Right lung (tissue), 2 donors: ENCODE measurements at regions not wholly inside any gene's neighbourhood (a gene's known extent, or its start where the extent isn't known, plus 50 kb on each side); places are given as distances from the start of the nearest gene placed in this dataset.
A peak's percentile ranks its signal among the peaks of the same experiment; 100 is the strongest.

ENCODE experiments used
- DNase-seq, 2 donors: peaks; one replicate each; pipeline ENCODE4 v3.0.0-alpha.2; 2013

GRCh38 chr1:82689217-82689616 lies 888.5 kb downstream of the ADGRL2 start:
- DNase-seq, result no peak

GRCh38 chr1:82686774-82687173 lies 886.0 kb downstream of the ADGRL2 start:
- no peak for DNase-seq

DNA sequence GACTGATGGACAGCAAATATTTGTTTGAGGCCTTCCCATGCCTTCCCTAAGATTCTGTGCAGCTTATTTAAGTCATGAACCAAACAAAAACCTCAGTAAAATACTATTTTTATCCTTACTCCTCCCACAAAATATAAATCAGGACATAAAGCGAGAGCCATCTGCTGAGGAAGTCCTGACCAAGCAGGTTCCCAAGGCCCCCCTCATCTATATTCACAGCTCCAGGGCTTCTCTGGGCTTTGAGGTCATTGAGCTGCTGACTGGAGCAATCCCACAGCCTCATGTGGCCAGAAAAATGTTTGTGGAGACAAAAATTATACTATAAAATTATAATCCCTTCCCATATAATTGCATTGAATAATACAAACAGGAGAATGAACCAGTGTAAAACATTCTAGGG lies 846.2 kb downstream of the ADGRL2 start:
- DNase-seq, result no peak

GRCh38 chr1:82646336-82646735 lies 845.6 kb downstream of the ADGRL2 start:
- no peak for DNase-seq

DNA sequence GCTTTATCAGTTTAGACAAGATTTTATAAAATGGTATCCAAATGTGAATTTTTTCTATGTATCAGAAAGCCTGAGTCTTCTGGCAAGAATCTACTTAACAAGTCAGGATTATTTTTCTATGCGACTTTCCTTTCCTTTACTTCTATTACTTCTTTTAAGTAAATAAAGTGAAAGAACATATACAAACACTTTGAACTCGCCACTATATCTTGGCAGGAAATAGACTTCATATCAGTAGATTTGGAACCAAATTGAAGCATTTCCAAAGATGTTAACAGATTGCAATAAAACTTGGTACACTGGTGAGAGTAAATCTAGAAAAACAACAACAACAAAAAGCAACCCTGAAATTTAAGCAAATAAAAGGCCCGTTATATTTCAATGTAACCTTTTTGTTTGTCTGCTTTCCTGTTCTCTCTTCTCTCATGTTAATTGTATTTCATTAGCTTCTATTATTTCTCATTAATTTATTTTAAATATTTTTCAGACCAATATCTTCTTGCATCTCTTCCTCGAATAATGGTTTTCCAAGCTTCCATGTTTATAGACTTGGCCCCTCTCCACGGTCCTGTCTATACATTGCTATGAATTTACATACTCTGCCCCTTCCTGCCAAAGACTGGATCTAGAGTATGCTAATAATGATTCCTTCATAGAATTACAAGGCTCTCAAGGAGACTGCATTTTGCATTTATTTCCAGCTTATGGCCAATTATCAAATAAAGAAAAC lies 843.6 kb downstream of the ADGRL2 start:
- DNase-seq, result peak; percentile 39 to 41

DNA sequence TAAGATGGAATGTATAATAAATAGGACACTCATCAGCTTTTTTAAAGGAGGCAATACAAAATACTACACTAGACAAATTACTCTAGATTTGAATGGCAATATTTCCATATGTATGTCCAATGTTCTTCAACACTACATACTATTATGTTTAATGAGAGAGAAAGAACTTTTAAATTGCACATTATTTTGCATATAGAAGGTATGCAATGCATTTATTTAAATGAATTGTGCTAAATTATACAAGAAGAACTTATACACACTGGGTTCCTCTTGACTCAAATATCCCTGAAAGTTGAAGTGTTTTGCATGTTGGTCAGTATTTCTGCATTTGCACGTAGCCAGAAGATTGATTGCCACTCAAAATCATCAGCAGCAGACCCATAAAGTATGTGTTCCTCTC lies 839.6 kb downstream of the ADGRL2 start:
- DNase-seq, result no peak

GRCh38 chr1:82634266-82634665 lies 833.5 kb downstream of the ADGRL2 start:
- DNase-seq, result no peak

GRCh38 chr1:82632155-82632554 lies 831.4 kb downstream of the ADGRL2 start:
- no peak for DNase-seq

- DNase-seq, result no peak
Measured at GRCh38 chr1:82628887-82629286, 828.2 kb downstream of the ADGRL2 start.

DNA sequence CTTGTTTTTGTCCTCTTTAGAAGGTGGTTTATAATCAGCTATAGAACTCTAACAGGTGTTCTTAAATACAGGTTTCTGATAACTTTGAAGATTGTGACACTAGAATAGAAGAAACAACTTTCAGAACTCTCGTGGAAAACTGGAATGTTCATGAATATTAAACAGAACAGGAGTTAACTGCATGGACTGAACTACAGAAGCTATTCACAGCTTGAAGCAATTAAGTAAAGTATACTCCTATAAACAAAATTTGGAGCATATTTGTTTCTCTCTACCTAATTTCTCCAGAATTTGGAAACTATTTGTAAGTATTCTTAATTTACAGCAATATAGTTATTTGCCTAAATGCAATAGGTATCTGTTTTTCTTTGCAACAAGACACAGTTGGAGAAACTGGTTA lies 824.8 kb downstream of the ADGRL2 start:
- DNase-seq, result no peak

DNA sequence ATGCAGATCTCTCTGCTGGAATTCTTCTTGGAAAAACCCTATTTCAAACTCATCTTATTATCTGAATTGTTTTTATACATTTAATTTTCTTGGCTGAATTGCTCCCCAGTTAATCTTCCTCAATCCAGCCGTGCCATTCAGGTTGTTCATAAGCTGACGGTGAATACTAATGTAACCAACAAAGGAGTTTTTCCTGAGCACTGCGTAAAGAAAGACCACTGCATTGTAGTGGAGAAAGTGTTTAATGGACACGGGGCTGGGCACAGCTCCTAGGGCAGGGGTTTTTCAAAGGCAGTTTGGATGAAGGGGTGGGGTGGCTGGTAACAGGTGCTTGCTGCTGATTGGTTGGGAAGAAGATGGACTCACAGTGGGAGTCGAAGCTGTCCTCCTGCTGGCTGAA lies 820.3 kb downstream of the ADGRL2 start:
- DNase-seq, result no peak

GRCh38 chr1:82614090-82614489 lies 813.4 kb downstream of the ADGRL2 start:
- no peak for DNase-seq

DNA sequence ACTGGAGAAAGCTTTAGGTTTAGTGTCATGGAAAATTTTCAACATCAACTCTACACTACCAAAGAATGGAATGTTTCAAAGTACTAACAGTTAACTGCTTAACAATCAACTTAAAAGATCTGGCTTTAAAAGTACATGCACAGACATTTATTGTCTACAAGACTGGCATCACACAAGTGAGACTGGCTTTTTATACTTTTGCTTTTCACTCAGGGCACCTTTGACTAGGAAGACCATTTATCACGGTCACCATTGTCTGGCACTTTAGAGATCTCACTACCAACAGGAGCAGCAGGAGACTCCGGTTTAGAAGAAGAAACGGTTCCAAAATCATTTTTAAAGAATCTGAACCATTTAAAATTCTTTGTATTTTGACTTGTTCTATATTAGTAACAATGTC lies 812.3 kb downstream of the ADGRL2 start:
- DNase-seq, result no peak

DNA sequence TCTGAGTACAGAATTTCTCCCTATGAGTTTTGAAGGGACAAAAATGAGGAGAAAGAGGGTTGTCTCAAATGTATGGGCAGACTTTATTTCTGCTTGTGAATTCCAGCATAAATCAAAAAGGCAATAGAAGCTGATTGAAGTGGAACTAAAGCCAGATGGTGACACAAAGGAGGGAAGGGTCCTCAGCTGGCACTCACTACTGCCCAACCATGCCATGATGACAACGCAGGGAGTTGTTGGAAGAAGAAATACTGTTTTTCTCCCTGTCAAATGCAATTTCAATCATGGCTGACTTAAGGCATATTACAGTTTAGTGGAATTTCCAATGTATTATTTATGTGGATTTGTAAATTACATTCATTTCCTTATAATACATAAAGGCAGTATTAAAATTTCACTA lies 805.8 kb downstream of the ADGRL2 start:
- DNase-seq, result no peak

- DNase-seq, result no peak
Measured at GRCh38 chr1:82604524-82604923, 803.8 kb downstream of the ADGRL2 start.

GRCh38 chr1:82600314-82600713 lies 799.6 kb downstream of the ADGRL2 start:
- DNase-seq, result no peak

GRCh38 chr1:82598812-82599211 lies 798.1 kb downstream of the ADGRL2 start:
- no peak for DNase-seq

GRCh38 chr1:82598337-82598736 lies 797.6 kb downstream of the ADGRL2 start:
- no peak for DNase-seq

DNA sequence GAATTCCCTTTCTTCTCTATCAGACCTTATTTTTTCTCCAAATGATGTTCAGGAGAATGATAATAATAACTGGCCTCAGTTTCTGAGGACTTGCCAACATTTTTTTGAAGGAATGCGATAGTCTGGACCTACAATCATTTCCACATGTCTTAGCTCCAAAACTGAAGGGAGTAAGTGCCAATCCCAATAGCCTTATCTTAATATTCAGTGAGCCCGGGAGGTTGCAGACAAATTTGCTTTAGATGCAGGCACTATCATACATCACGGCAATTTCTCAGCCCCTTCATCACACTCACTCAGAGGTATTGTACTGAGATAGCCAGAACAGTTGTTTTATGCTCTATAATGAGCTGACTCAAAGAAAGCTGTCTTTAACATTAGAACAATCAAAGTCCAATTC lies 796.9 kb downstream of the ADGRL2 start:
- peak; percentile 59 to 63 for DNase-seq

- no peak for DNase-seq
Measured at GRCh38 chr1:82597141-82597540, 796.4 kb downstream of the ADGRL2 start.

GRCh38 chr1:82593561-82593960 lies 792.8 kb downstream of the ADGRL2 start:
- DNase-seq, result no peak

DNA sequence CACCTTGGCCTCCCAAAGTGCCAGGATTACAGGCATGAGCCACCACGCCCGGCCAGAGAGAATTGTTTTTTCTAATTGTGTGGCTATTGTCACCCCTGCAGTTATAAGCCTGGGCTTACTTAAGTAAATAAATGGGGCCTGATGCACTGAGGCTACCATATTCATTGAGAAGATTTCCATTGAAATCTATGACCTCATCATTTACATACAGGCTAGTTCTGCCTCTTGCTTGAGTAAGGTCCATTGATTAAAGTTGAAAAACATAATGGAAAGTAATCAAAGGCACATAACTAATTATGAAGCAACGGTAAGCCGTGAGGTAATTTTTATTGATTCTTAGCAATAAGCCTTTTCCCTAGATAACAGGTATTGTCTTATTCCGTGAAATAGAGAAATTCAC lies 788.9 kb downstream of the ADGRL2 start:
- DNase-seq, result no peak

DNA sequence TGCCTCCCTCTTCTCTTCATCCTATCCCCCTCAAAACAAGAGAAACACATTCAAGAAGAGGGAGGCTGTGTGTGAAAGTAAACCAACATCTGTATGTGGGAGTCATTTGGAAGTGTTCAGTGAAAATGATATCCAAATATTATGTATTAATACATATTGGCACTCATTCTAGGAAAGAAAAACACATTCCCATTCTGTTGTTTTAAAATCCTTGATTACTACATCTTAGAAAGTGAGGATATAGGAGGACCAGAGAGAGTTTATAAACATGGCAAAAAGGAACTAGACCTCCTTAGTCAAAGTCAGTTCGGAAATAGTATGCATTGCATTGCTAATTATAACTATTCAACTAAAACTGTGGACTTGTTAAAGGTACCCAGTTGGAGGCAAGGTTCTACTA lies 786.6 kb downstream of the ADGRL2 start:
- DNase-seq, result no peak

DNA sequence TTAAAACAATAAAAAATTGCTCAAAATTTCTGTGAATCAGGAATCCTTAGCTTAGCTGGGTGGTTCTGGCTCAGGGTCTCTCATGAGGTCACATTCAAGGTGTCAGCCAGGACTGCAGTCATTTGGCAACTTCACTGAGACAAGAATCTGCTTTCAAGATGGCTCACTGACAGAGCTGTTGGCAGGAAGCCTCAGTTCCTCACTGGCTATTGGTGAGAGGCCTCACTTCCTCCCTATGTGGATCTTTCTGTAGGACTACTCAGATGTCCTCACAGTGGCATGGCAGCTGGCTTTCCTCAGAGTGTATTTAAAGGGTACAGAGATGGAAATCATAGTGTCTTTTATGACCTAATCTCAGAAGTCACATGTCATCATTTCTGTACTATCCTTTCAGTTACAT lies 785.7 kb downstream of the ADGRL2 start:
- DNase-seq, result no peak
